MM.1S (cell line): ENCODE measurements at regions not wholly inside any gene's neighbourhood (a gene's known extent, or its start where the extent isn't known, plus 50 kb on each side); places are given as distances from the start of the nearest gene placed in this dataset.

Experiments used
- DNase-seq: peaks from one replicate; pipeline ENCODE4 v3.0.0-alpha.2; 2015
- H2AFZ ChIP-seq: fragments of 300-600 bp; sonication (generic); 2 replicates; pipeline ENCODE4 v1.6.0; 2016; ENCODE audit warnings: antibody characterized with exemption, low read length
- H3F3A ChIP-seq: fragments of 300-600 bp; sonication (generic); 2 replicates; pipeline ENCODE4 v1.6.1; 2016; ENCODE audit warnings: mild to moderate bottlenecking, antibody characterized with exemption, low read length, moderate library complexity, mixed read lengths; ENCODE audit not compliant: insufficient read depth
- H3K27ac ChIP-seq: fragments of 300-600 bp; sonication (generic); 2 replicates; pipeline ENCODE4 v1.5.1; 2016; ENCODE audit warnings: mild to moderate bottlenecking, low read length
- H3K27me3 ChIP-seq: fragments of 300-600 bp; sonication (generic); replicated peaks from 2 replicates; pipeline ENCODE4 v1.6.0; 2016; ENCODE audit warnings: low read length; ENCODE audit not compliant: insufficient read depth
- H3K36me3 ChIP-seq: fragments of 300-600 bp; sonication (generic); replicated peaks from 2 replicates; pipeline ENCODE4 v1.6.1; 2016; ENCODE audit warnings: mild to moderate bottlenecking, low read length, mixed read lengths; ENCODE audit not compliant: insufficient read depth
- H3K4me1 ChIP-seq: fragments of 300-600 bp; sonication (generic); 2 replicates; pipeline ENCODE4 v1.6.1; 2016; ENCODE audit warnings: low read length, mixed read lengths
- H3K4me2 ChIP-seq: fragments of 300-600 bp; sonication (generic); 2 replicates; pipeline ENCODE4 v1.6.0; 2016; ENCODE audit warnings: low read depth, low read length
- H3K4me3 ChIP-seq: fragments of 300-600 bp; sonication (generic); 2 replicates; pipeline ENCODE4 v1.5.1; 2016; ENCODE audit warnings: low read length, mixed read lengths
- H3K79me2 ChIP-seq: fragments of 300-600 bp; sonication (generic); 2 replicates; pipeline ENCODE4 v1.6.1; 2016; ENCODE audit warnings: mixed run types, low read length, mixed read lengths
- H3K9ac ChIP-seq: fragments of 300-600 bp; sonication (generic); 2 replicates; pipeline ENCODE4 v1.6.1; 2016; ENCODE audit warnings: low read length, mixed read lengths
- H3K9me2 ChIP-seq: fragments of 300-600 bp; sonication (generic); replicated peaks from 2 replicates; pipeline ENCODE4 v1.6.1; 2016; ENCODE audit warnings: mild to moderate bottlenecking, low read length, mixed read lengths; ENCODE audit not compliant: insufficient read depth
- H3K9me3 ChIP-seq: fragments of 300-600 bp; sonication (generic); replicated peaks from 2 replicates; pipeline ENCODE4 v1.6.1; 2016; ENCODE audit warnings: mild to moderate bottlenecking, low read length, mixed read lengths; ENCODE audit not compliant: insufficient read depth
- H4K20me1 ChIP-seq: fragments of 300-600 bp; sonication (generic); 2 replicates; pipeline ENCODE4 v1.6.1; 2016; ENCODE audit warnings: mild to moderate bottlenecking, low read length, moderate library complexity, mixed read lengths; ENCODE audit not compliant: insufficient read depth
- CTCF ChIP-seq: fragments of 300-600 bp; sonication (generic); IDR thresholded peaks from 2 replicates; pipeline ENCODE4 v1.5.1; 2016; ENCODE audit warnings: antibody characterized with exemption, low read length, mixed read lengths
- EZH2 ChIP-seq: fragments of 300-600 bp; sonication (generic); optimal IDR thresholded peaks from 2 replicates; pipeline ENCODE3; 2017; ENCODE audit warnings: low read depth, mild to moderate bottlenecking, antibody characterized with exemption, low read length, mixed read lengths
- EZH2phosphoT487 ChIP-seq: fragments of 300-600 bp; sonication (generic); IDR thresholded peaks from 2 replicates; pipeline ENCODE4 v1.6.1; 2018; ENCODE audit warnings: antibody characterized with exemption, low read length

DNA sequence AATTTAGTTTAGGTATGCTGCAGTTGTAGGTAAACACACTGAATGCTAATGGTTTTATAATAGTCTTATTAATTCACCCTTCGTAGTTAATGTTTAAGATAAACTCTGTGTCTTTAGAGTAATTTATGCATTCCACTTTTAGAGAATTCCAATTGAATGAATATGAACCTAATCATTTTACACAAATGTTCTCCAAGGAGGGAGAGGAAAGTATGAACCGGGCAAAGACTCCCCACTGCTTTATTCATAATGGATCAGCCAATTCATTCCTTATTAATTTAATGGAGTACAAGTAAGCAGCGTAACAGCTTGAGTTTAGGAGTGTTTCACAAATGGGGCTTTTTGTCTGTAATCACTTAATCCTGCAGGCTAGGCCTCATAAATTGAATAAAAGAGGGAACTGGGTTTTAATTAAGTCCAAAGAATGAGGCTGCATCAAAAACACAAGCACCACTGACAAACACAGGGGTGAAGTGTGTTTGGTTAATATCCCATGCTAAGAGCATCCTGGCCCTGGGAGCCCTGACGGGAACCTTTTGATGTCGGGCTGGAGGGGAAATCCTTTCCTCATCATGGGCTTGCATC, 375.7 kb upstream of the DYNLRB2 start:
- Histone ChIP-seq H4K20me1 (no peaks in the 10 kb centered on the region), H3K4me3 (no peak overlapping the region), H3K79me2 (no peaks in the 10 kb centered on the region), H3K9ac (no peak overlapping the region), H3K27ac (no peak overlapping the region), H3K36me3 (no peaks in the 10 kb centered on the region), H2AFZ (no peak overlapping the region), H3K27me3 (no peaks in the 10 kb centered on the region), H3K9me3 (no peaks in the 10 kb centered on the region), H3K4me2 (no peak overlapping the region), H3K4me1 (no peaks in the 10 kb centered on the region), H3F3A (no peaks in the 10 kb centered on the region), H3K9me2 (no peaks in the 10 kb centered on the region)
- TF ChIP-seq CTCF (no peak), EZH2phosphoT487 (no peak), EZH2 (no peak)
- DNase-seq: no peak

- H3K9me2 ChIP-seq: no peaks in the 10 kb centered on the region
- no peaks in the 10 kb centered on the region for H4K20me1 ChIP-seq
- no peaks in the 10 kb centered on the region for H3K4me1 ChIP-seq
- DNase-seq: no peak
- H3F3A ChIP-seq: no peaks in the 10 kb centered on the region
- no peak overlapping the region for H3K4me2 ChIP-seq
- H3K27ac ChIP-seq: no peak overlapping the region
- H3K36me3 ChIP-seq: no peaks in the 10 kb centered on the region
- no peaks in the 10 kb centered on the region for H3K27me3 ChIP-seq
- no peak overlapping the region for H3K4me3 ChIP-seq
- no peak for TF ChIP-seq EZH2phosphoT487
- no peak for TF ChIP-seq EZH2
- TF ChIP-seq CTCF: no peak
- H3K9me3 ChIP-seq: no peaks in the 10 kb centered on the region
- no peak overlapping the region for H3K9ac ChIP-seq
- no peak overlapping the region for H2AFZ ChIP-seq
- H3K79me2 ChIP-seq: no peaks in the 10 kb centered on the region
Measured at GRCh38 chr16:80163339-80163738, 377.5 kb upstream of the DYNLRB2 start.

DNA sequence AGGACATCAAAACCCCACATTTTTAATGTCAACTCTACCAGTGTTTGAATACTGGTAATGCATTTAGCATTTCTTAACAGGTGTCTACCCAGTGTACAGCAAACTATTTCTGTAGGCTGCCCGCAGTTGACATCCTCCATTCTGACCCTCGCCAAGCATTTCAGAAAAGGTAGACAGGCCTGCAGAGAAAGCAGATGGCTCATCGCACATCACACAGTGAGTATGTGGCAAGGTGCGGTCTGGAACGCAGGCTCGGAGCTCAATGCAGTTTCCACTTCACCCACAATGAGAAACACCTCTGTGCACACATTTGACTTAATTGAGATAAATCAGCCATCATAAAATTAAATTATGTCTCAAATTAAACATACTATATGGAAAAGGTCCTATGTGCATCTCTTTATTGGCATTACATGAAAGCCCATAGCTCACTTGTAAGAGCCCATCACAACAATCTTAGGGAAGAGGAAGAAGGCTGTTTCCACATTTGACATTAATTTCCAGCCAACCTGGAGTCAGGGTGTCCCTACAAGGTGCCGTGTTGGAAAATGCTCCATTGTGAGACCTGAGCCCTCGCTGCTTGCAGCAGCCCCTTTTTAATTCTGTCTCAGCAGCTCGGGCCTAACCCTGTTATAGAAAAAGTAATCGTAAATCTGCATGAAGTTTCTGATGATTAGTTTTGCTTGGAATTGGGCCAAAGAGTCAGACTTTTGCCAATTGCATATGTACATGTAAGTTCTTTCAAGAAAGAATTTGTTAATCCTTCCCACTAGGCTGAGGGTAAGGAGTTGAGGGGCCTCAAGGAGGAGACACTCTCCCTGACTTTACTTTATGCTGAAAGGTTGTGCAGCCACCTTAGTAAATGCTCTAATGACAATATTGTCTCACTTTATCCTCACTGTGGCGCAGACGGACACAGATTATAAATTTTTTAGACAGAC, 378.7 kb upstream of the DYNLRB2 start:
- no peaks in the 10 kb centered on the region for H4K20me1 ChIP-seq
- no peak overlapping the region for H3K4me3 ChIP-seq
- no peak overlapping the region for H3K27ac ChIP-seq
- no peak overlapping the region for H2AFZ ChIP-seq
- DNase-seq: no peak
- H3K36me3 ChIP-seq: no peaks in the 10 kb centered on the region
- no peak overlapping the region for H3K4me2 ChIP-seq
- H3K4me1 ChIP-seq: no peaks in the 10 kb centered on the region
- H3K27me3 ChIP-seq: no peaks in the 10 kb centered on the region
- no peaks in the 10 kb centered on the region for H3K9me3 ChIP-seq
- TF ChIP-seq EZH2phosphoT487: no peak
- TF ChIP-seq CTCF: no peak
- no peak for TF ChIP-seq EZH2
- no peaks in the 10 kb centered on the region for H3K9me2 ChIP-seq
- H3K79me2 ChIP-seq: no peaks in the 10 kb centered on the region
- no peak overlapping the region for H3K9ac ChIP-seq
- no peaks in the 10 kb centered on the region for H3F3A ChIP-seq
